ENCODE measurements at regions not wholly inside any gene's neighbourhood (a gene's known extent, or its start where the extent isn't known, plus 50 kb on each side); places are given as distances from the start of the nearest gene placed in this dataset.

DNA sequence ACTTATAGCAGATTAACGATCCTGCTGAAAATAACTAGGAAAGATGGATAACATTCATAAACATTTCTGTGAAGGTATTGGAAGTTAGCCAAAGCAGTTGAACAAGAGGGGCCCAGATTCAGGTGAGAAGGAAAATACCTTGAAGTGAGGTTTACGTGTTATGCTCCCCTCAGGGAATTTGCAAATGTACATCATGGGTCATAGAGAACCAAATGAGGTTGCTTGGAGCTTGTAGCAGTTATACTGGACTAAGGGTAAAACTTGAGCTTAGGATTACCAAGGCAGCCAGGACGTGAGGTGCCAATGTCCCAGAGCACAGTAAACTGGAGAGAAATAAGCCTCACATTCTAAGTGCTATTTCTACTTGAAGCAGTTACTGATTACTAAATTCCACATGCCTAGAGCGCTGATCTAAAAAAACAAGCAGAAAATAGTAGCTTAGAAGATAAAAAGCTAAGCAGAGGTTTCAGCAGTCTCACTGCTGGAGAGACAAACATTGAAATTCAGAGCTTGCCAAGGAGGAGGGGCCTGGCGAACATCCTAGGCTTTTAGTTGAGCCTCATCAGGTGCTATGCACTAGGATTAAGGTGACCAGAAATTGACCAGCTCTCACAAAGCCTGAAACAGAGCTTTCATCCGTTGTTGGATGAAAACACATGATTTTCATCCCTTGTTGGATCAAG is 136.7 kb upstream of the FAM20A start:
- no peak for DNase-seq
- Histone ChIP-seq H3K4me1 (peaks cover 3 to 38% (median 32%) of the 10 kb centered on the region in 9 donors), H3K27ac (peak overlapping the region in 1 of 10 donors; percentile 34), H3K4me3 (no peak overlapping the region), H3K36me3 (no peaks in the 10 kb centered on the region), H3K27me3 (no peaks in the 10 kb centered on the region), H3K9me3 (peaks cover 0 to 13% (median 7%) of the 10 kb centered on the region in 11 donors)
- ATAC-seq = no peak
- intact Hi-C loops (cut with DNase I) = no loop called here
- 45 to 56% methylated on average over 6 of the region's 6 CpGs for WGBS, 2 donors
- TF ChIP-seq, protein P1, sequence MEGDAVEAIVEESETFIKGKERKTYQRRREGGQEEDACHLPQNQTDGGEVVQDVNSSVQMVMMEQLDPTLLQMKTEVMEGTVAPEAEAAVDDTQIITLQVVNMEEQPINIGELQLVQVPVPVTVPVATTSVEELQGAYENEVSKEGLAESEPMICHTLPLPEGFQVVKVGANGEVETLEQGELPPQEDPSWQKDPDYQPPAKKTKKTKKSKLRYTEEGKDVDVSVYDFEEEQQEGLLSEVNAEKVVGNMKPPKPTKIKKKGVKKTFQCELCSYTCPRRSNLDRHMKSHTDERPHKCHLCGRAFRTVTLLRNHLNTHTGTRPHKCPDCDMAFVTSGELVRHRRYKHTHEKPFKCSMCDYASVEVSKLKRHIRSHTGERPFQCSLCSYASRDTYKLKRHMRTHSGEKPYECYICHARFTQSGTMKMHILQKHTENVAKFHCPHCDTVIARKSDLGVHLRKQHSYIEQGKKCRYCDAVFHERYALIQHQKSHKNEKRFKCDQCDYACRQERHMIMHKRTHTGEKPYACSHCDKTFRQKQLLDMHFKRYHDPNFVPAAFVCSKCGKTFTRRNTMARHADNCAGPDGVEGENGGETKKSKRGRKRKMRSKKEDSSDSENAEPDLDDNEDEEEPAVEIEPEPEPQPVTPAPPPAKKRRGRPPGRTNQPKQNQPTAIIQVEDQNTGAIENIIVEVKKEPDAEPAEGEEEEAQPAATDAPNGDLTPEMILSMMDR (IDR thresholded peaks at IDR 0.05) = no peak

DNA sequence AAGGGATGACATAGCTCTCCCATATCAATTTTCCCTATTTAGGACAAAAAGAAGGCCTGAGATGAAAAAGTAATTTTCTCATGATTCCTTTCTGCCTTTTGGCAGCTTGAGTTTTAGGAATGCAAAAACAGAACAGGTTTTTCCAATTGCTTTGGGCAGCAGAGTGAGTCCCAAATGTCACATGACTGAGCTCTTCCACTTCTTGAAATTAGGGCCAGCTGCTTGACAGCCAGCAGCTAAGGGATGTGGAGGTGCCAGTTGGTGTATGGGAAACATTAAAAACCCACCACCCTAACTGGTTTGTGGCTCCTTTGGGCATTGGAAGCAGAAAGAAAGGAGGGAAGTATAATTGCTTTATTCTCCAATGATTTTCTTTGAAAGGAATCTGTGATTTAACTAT is 133.8 kb upstream of the FAM20A start:
- intact Hi-C loops (cut with DNase I) = no loop called here
- no peak for ATAC-seq
- no peak for DNase-seq
- no peaks in the 10 kb centered on the region for H3K27me3 ChIP-seq
- peaks cover 3 to 45% (median 35%) of the 10 kb centered on the region in 9 donors for H3K4me1 ChIP-seq
- H3K27ac ChIP-seq = peak overlapping the region in 3 of 10 donors; percentile 3 to 83 (median 69)
- no peak overlapping the region for H3K4me3 ChIP-seq
- TF ChIP-seq, protein P1 (IDR thresholded peaks at IDR 0.05) = no peak
- peaks cover 0 to 2% (median 0%) of the 10 kb centered on the region in 11 donors for H3K9me3 ChIP-seq
- no peaks in the 10 kb centered on the region for H3K36me3 ChIP-seq

DNA sequence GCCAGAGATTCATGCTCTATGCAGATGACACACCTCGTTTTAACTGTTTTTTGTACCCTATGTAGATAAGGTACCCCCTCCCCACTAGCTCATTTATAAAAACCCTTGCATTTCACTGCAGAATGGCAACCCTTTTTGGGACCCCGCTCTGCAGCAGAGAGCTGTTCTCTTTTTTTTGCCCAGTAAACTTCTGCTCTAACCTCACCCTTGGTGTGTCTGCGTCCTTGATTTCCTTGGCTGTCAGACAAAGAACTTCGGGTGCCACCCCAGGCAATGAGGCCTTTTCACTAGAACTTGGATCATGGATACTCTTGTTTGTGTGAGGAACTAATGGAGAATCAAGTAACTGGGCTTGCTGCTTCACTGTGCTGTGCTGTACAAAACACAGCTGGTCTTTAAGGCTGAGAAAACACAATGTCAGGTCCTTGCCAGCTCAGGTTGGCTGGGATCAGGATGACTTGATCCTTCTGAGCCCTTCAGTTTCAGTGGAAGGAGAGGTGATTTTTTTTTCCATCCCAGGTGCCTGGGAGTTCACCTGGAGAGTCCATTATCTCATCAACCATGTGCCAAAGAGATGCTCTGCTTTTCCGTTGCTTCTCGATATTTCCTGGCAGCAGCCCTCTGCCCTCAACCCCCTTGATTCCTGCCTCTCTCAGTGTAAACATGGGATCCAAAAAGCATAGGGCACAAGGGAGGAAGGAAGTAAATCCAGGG is 133.2 kb upstream of the FAM20A start:
- Histone ChIP-seq H3K4me3 (no peak overlapping the region), H3K27ac (peak overlapping the region in 6 of 10 donors; percentile 3 to 83 (median 63)), H3K36me3 (no peaks in the 10 kb centered on the region), H3K4me1 (peaks cover 3 to 45% (median 35%) of the 10 kb centered on the region in 9 donors), H3K27me3 (no peaks in the 10 kb centered on the region), H3K9me3 (no peaks in the 10 kb centered on the region)
- intact Hi-C loops (cut with DNase I) = no loop called here
- TF ChIP-seq, protein P1 (IDR thresholded peaks at IDR 0.05) = no peak
- whole genome bisulfite sequencing, 2 donors = 69 to 75% methylated on average over 6 of the region's 6 CpGs
- no peak for DNase-seq
- ATAC-seq = peak in 2 of 8 donors; percentile 23 to 29

DNA sequence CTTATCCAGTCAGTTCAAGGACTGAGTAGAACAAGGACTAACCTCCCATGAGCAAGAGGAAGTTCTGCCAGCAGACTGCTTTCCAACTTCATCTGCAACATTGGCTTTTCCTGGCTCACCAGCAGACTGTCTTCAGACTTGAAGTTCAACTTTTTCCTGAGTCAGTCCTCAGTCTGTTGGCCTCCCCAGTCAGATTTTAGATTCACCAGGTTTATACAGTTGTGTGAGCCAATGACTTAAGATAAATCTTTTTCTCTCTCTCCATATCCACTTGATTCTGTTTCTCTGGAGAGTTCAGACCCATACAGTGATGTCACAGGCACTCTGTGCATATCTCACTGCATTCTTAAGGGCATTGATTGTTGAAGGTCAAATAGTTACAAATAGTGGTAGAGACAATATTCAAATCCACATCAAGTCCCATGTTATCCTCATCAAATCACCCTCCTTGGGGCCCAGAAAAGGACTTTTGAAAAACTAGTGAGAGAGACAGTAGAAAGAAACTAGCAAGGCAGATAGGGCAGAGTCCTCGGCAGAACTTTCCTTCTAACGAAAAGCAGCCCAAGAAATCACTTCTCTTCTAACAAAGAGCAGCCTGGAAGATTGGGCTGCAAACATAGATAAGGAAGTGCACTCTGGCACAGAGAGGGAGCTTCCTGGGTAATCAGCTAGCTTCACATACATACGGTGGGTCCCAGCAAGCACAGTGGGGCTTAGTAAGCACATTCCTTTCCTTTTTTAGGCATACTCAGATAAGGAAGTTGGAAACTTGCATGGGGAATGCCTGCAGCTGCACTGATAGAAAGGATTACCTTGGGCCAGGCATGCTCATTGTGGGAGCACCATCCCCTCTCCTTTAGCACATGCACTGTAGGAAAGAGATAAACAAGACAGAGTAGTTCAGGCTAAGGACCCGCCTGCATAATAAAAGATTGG is 132.3 kb upstream of the FAM20A start:
- intact Hi-C loops (cut with DNase I) = no loop called here
- DNase-seq (peak in 1 of 2 donors; percentile 11), ATAC-seq (peak; percentile 53 to 93 (median 74))
- H3K4me1 ChIP-seq = peaks cover 3 to 45% (median 35%) of the 10 kb centered on the region in 9 donors
- H3K9me3 ChIP-seq = no peaks in the 10 kb centered on the region
- peak overlapping the region in 9 of 10 donors; percentile 34 to 83 (median 57) for H3K27ac ChIP-seq
- no peak overlapping the region for H3K4me3 ChIP-seq
- 8 to 10% methylated on average over 4 of the region's 4 CpGs for WGBS, 2 donors
- TF ChIP-seq, protein P1 (IDR thresholded peaks at IDR 0.05) = no peak
- H3K27me3 ChIP-seq = no peaks in the 10 kb centered on the region
- H3K36me3 ChIP-seq = no peaks in the 10 kb centered on the region

All from heart right ventricle (tissue), 16 donors.